Liver (tissue), 8 donors: ENCODE measurements at regions not wholly inside any gene's neighbourhood (a gene's known extent, or its start where the extent isn't known, plus 50 kb on each side); places are given as distances from the start of the nearest gene placed in this dataset.

Experiments used
- DNase-seq: peaks from one replicate; pipeline ENCODE4 v3.0.0-alpha.2; 2017; ENCODE audit warnings: low spot score
- H3K27ac ChIP-seq, 2 donors: one replicate each; pipeline ENCODE4 v1.7.0; 2013; ENCODE audit warnings: inconsistent platforms in 2 of 2, low read length in 2 of 2, control low read depth in 1 of 2, low read depth in 1 of 2, mild to moderate bottlenecking in 1 of 2
- H3K27me3 ChIP-seq, 4 donors: one replicate each; pipeline versions ENCODE4 v1.6.1 to v1.7.0; 2013; ENCODE audit warnings: low read length in 3 of 4, inconsistent platforms in 1 of 4, mild to moderate bottlenecking in 1 of 4, moderate library complexity in 1 of 4; ENCODE audit not compliant: control insufficient read depth in 4 of 4, insufficient read depth in 4 of 4
- H3K36me3 ChIP-seq, 4 donors: one replicate each; pipeline versions ENCODE4 v1.6.1 to v1.7.0; 2013; ENCODE audit warnings: low read length in 3 of 4, mild to moderate bottlenecking in 3 of 4, low read depth in 1 of 4, moderate library complexity in 1 of 4; ENCODE audit not compliant: control insufficient read depth in 4 of 4, insufficient read depth in 3 of 4
- H3K4me1 ChIP-seq, 4 donors: one replicate each; pipeline versions ENCODE4 v1.6.1 to v1.7.0; 2013; ENCODE audit warnings: low read length in 3 of 4, mild to moderate bottlenecking in 3 of 4, moderate library complexity in 1 of 4; ENCODE audit not compliant: control insufficient read depth in 4 of 4, insufficient read depth in 4 of 4
- H3K4me3 ChIP-seq, 3 donors: one replicate each; pipeline versions ENCODE4 v1.6.1 to v1.7.0; 2013; ENCODE audit warnings: low read length in 3 of 3, control low read depth in 1 of 3, low read depth in 1 of 3, mild to moderate bottlenecking in 1 of 3
- H3K9ac ChIP-seq, 2 donors: one replicate each; pipeline ENCODE4 v1.7.0; 2013; ENCODE audit warnings: low read length in 2 of 2, mild to moderate bottlenecking in 2 of 2, moderate library complexity in 2 of 2, control low read depth in 1 of 2, low read depth in 1 of 2
- H3K9me3 ChIP-seq, 4 donors: one replicate each; pipeline versions ENCODE4 v1.6.1 to v1.7.0; 2013; ENCODE audit warnings: low read length in 3 of 4; ENCODE audit not compliant: control insufficient read depth in 4 of 4
- EGR1 ChIP-seq, 2 donors: IDR thresholded peaks; 2 replicates each; pipeline ENCODE4 v1.6.1; 2016 to 2018; ENCODE audit warnings: antibody characterized with exemption in 2 of 2, low read depth in 2 of 2
- FOXA1 ChIP-seq: IDR thresholded peaks from 2 replicates; pipeline ENCODE4 v1.6.1; 2016; ENCODE audit warnings: antibody characterized with exemption
- GABPA ChIP-seq, 2 donors: IDR thresholded peaks in 1 of 2; conservative IDR thresholded peaks in 1 of 2; 2 replicates each; pipeline ENCODE4 v1.6.1; 2016; ENCODE audit warnings: antibody characterized with exemption in 2 of 2, mild to moderate bottlenecking in 1 of 2, moderate library complexity in 1 of 2
- HNF4A ChIP-seq, 2 donors: conservative IDR thresholded peaks; 2 replicates each; pipeline ENCODE4 v1.6.1; 2016; ENCODE audit warnings: antibody characterized with exemption in 2 of 2, mild to moderate bottlenecking in 2 of 2
- JUND ChIP-seq, 2 donors: IDR thresholded peaks; 2 replicates each; pipeline ENCODE4 v1.6.1; 2016; ENCODE audit warnings: antibody characterized with exemption in 2 of 2
- NR2F2 ChIP-seq: IDR thresholded peaks from 2 replicates; pipeline ENCODE4 v1.6.1; 2016; ENCODE audit warnings: antibody characterized with exemption
- RXRA ChIP-seq, 2 donors: IDR thresholded peaks; 2 replicates each; pipeline ENCODE4 v1.6.1; 2017 to 2018; ENCODE audit warnings: antibody characterized with exemption in 2 of 2, mild to moderate bottlenecking in 1 of 2
- SP1 ChIP-seq: IDR thresholded peaks from 2 replicates; pipeline ENCODE4 v1.6.1; 2018; ENCODE audit warnings: antibody characterized with exemption, mild to moderate bottlenecking
- TAF1 ChIP-seq: conservative IDR thresholded peaks from 2 replicates; pipeline ENCODE4 v1.6.1; 2016; ENCODE audit warnings: antibody characterized with exemption, mild to moderate bottlenecking
- YY1 ChIP-seq: IDR thresholded peaks from 2 replicates; pipeline ENCODE4 v1.6.1; 2016; ENCODE audit warnings: antibody characterized with exemption, mild to moderate bottlenecking
- WGBS: extraction: QIAGEN DNeasy Blood & Tissue Kit; methylation state at CpG from one replicate; pipeline ENCODE4 v1.1.7; 2013; 5-methylcytosine and 5-hydroxymethylcytosine counted together
- TF ChIP-seq, protein P1 (sequence below): fragments of 150-350 bp; IDR thresholded peaks from 2 replicates; pipeline ENCODE4 v1.5.1; 2017; ENCODE audit warnings: improper control_type of control experiment, low read depth, low read length; ENCODE audit not compliant: missing input control
- TF ChIP-seq, protein P2 (sequence below): IDR thresholded peaks from 2 replicates; pipeline ENCODE4 v1.6.1; 2016; ENCODE audit warnings: antibody characterized with exemption, mild to moderate bottlenecking
- TF ChIP-seq, protein P3 (sequence below): IDR thresholded peaks from 2 replicates; pipeline ENCODE4 v1.6.1; 2016; ENCODE audit warnings: antibody characterized with exemption
- TF ChIP-seq, protein P4 (sequence below): IDR thresholded peaks from 2 replicates; pipeline ENCODE4 v1.6.1; 2016; ENCODE audit warnings: antibody characterized with exemption
- donor health status: healthy.
- donor health status: healthy.
- donor health status: healthy.
- donor health status: healthy.
- donor health status: healthy.

DNA sequence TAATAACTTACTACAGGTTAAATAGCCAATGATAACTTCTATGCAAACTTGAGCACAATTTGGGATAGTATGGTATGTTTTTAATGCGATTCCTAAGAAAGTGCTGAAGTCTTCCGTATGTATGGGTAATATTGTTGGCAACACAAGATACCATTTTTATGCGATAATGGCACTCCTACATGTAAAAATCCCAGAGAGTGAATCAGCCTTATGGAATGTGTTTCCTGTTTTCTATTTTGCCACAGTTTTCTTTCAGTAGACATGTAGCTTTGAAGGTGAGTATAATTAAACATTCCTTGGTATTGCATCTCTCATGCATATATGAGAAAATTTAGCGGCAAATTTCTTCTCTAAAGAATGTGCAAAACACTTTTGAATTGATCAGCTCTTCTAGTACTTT is 396.8 kb upstream of the AZI2 start:
- Histone ChIP-seq H3K36me3 (no peaks in the 10 kb centered on the region), H3K4me1 (peaks cover 0 to 13% (median 4%) of the 10 kb centered on the region in 4 donors), H3K9me3 (peaks cover 0 to 2% (median under 1%) of the 10 kb centered on the region in 4 donors), H3K27ac (no peak overlapping the region), H3K27me3 (no peaks in the 10 kb centered on the region), H3K9ac (no peak overlapping the region), H3K4me3 (no peak overlapping the region)
- TF ChIP-seq, protein P1, sequence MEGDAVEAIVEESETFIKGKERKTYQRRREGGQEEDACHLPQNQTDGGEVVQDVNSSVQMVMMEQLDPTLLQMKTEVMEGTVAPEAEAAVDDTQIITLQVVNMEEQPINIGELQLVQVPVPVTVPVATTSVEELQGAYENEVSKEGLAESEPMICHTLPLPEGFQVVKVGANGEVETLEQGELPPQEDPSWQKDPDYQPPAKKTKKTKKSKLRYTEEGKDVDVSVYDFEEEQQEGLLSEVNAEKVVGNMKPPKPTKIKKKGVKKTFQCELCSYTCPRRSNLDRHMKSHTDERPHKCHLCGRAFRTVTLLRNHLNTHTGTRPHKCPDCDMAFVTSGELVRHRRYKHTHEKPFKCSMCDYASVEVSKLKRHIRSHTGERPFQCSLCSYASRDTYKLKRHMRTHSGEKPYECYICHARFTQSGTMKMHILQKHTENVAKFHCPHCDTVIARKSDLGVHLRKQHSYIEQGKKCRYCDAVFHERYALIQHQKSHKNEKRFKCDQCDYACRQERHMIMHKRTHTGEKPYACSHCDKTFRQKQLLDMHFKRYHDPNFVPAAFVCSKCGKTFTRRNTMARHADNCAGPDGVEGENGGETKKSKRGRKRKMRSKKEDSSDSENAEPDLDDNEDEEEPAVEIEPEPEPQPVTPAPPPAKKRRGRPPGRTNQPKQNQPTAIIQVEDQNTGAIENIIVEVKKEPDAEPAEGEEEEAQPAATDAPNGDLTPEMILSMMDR = no peak
- TF ChIP-seq, protein P2, sequence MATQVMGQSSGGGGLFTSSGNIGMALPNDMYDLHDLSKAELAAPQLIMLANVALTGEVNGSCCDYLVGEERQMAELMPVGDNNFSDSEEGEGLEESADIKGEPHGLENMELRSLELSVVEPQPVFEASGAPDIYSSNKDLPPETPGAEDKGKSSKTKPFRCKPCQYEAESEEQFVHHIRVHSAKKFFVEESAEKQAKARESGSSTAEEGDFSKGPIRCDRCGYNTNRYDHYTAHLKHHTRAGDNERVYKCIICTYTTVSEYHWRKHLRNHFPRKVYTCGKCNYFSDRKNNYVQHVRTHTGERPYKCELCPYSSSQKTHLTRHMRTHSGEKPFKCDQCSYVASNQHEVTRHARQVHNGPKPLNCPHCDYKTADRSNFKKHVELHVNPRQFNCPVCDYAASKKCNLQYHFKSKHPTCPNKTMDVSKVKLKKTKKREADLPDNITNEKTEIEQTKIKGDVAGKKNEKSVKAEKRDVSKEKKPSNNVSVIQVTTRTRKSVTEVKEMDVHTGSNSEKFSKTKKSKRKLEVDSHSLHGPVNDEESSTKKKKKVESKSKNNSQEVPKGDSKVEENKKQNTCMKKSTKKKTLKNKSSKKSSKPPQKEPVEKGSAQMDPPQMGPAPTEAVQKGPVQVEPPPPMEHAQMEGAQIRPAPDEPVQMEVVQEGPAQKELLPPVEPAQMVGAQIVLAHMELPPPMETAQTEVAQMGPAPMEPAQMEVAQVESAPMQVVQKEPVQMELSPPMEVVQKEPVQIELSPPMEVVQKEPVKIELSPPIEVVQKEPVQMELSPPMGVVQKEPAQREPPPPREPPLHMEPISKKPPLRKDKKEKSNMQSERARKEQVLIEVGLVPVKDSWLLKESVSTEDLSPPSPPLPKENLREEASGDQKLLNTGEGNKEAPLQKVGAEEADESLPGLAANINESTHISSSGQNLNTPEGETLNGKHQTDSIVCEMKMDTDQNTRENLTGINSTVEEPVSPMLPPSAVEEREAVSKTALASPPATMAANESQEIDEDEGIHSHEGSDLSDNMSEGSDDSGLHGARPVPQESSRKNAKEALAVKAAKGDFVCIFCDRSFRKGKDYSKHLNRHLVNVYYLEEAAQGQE = no peak
- no peak for TF ChIP-seq EGR1 (IDR thresholded peaks at IDR 0.05; ENCODE audit: low read depth in 2 of 2)
- TF ChIP-seq NR2F2 = no peak
- TF ChIP-seq YY1 = no peak
- no peak for TF ChIP-seq FOXA1
- TF ChIP-seq TAF1 = no peak
- TF ChIP-seq, protein P3, sequence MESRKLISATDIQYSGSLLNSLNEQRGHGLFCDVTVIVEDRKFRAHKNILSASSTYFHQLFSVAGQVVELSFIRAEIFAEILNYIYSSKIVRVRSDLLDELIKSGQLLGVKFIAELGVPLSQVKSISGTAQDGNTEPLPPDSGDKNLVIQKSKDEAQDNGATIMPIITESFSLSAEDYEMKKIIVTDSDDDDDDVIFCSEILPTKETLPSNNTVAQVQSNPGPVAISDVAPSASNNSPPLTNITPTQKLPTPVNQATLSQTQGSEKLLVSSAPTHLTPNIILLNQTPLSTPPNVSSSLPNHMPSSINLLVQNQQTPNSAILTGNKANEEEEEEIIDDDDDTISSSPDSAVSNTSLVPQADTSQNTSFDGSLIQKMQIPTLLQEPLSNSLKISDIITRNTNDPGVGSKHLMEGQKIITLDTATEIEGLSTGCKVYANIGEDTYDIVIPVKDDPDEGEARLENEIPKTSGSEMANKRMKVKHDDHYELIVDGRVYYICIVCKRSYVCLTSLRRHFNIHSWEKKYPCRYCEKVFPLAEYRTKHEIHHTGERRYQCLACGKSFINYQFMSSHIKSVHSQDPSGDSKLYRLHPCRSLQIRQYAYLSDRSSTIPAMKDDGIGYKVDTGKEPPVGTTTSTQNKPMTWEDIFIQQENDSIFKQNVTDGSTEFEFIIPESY = no peak
- TF ChIP-seq HNF4A (conservative IDR thresholded peaks at IDR 0.05) = no peak
- TF ChIP-seq SP1 = no peak
- TF ChIP-seq, protein P4, sequence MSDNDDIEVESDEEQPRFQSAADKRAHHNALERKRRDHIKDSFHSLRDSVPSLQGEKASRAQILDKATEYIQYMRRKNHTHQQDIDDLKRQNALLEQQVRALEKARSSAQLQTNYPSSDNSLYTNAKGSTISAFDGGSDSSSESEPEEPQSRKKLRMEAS = no peak
- WGBS = 92% methylated on average over 4 of the region's 4 CpGs
- no peak for DNase-seq

DNA sequence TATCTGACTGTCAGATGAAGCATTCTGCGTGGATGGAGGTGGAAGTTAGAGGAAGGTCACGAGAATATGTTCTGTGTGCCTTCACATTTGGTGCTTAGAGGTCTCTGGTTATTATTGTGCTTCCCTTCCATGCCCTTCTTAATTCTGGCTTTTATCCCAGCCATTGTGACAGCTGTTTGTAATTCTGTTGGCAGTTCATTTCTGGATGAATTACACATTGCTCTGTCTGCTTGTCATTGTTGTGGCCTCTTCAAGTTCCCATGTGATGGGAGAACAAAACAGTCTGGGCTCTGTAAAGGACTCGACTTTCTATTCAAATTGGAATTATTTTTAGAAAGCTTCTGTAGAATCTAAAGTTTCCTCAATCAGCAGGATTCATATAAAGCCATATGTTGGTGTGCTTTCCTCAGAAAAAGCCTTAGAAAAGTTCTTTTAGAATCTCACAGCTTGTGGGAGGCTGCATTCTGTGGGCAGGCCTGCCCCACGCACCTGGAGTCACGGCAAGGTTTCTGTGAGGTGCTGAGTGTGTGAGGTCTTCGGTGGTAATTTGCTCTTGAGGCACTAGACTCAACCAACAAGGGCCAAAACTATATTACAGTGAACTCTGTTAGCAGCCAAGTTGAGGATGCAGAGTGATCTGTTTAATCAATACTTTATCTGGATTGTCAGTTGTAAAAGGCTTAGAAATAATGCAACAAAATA is 397.4 kb upstream of the AZI2 start:
- H3K4me3 ChIP-seq = no peak overlapping the region
- no peaks in the 10 kb centered on the region for H3K27me3 ChIP-seq
- H3K36me3 ChIP-seq = no peaks in the 10 kb centered on the region
- no peak overlapping the region for H3K27ac ChIP-seq
- no peak overlapping the region for H3K9ac ChIP-seq
- no peak for DNase-seq
- H3K9me3 ChIP-seq = peaks cover 0 to 6% (median 1%) of the 10 kb centered on the region in 4 donors
- WGBS = 86% methylated on average over 6 of the region's 6 CpGs
- H3K4me1 ChIP-seq = peaks cover 0 to 13% (median 4%) of the 10 kb centered on the region in 4 donors
- no peak for TF ChIP-seq RXRA (IDR thresholded peaks at IDR 0.05)
- TF ChIP-seq, protein P3 = no peak
- TF ChIP-seq, protein P2 = no peak
- no peak for TF ChIP-seq GABPA (IDR thresholded peaks at IDR 0.05 in 1 of 2, conservative IDR thresholded peaks at IDR 0.05 in 1 of 2)
- TF ChIP-seq NR2F2 = no peak
- TF ChIP-seq SP1 = no peak
- TF ChIP-seq FOXA1 = no peak
- no peak for TF ChIP-seq JUND (IDR thresholded peaks at IDR 0.05)
- TF ChIP-seq HNF4A (conservative IDR thresholded peaks at IDR 0.05) = no peak
- TF ChIP-seq, protein P1 = no peak
